HG02642 (cell line): ENCODE measurements at regions not wholly inside any gene's neighbourhood (a gene's known extent, or its start where the extent isn't known, plus 50 kb on each side); places are given as distances from the start of the nearest gene placed in this dataset.
"Not testable (repeated sequence)": the region's sequence is repeated elsewhere in the genome, so short reads cannot be mapped to it uniquely, and the experiment has no call there.

Experiments used
- ATAC-seq: cut with Tn5 transposase; IDR thresholded peaks from one replicate; pipeline ENCODE4 v1.9.1; 2021; ENCODE audit warnings: mild to moderate bottlenecking; ENCODE audit not compliant: unreplicated experiment, poor library complexity

DNA sequence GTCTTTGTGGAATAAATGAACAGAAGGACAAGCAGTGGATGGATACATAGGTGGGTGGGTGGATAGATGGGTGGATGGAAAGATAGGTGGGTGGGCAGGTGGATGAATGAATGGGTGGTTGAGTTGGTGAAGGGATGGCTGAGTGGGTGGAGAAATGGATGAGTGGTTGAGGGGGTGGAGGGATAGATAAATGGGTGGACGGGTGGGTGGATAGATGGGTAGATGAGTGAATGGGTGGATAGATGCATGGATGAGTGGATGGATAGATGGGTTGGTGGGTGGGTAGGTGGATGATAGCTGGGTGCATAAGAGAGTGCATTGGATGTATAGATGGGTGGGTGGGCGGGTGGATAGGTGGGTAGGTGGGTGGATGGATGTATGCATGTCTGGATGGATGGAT lies 63.5 kb downstream of the UNC93B1 start:
- ATAC-seq: not testable (repeated sequence)

DNA sequence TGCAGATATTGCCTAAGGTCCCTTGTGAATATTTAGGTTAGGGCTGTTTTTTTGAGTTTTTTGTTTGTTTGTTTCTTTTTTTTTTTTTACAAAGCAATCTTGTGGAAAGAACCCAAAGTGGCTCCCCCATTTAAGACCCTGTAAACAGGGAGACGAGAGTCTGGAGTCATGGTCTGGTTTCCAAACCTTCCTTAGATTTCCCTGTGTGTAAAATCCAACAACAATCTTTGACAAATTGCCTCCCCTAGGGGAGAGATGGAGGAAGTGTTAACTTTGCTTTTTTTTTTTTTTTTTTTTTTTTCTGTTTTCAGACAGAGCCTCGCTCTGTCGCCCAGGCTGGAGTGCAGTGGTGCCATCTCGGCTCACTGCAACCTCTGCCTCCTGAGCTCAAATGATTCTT lies 64.9 kb downstream of the UNC93B1 start:
- ATAC-seq: not testable (repeated sequence)

DNA sequence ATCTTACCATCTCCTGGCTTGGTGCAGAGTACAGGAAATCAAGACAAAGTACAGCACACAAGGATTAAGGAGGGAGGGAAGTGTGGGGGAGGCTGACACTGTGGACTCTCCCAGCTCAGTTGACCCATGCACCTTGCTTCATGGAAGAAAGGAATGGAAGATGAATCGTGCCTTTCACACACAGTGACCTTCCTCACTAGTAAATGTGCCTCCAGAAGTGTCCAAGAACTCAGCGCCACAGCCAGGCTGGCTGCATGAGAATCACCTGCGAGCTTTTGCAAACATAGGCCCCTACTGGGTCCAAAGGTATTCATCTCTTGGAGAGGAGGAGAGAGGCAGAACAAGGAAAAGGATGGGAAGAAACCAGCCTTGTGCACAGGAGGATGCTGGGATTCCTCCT lies 65.5 kb downstream of the UNC93B1 start:
- not testable (repeated sequence) for ATAC-seq

GRCh38 chr11:67923565-67923964 lies 80.3 kb downstream of the UNC93B1 start:
- not testable (repeated sequence) for ATAC-seq

DNA sequence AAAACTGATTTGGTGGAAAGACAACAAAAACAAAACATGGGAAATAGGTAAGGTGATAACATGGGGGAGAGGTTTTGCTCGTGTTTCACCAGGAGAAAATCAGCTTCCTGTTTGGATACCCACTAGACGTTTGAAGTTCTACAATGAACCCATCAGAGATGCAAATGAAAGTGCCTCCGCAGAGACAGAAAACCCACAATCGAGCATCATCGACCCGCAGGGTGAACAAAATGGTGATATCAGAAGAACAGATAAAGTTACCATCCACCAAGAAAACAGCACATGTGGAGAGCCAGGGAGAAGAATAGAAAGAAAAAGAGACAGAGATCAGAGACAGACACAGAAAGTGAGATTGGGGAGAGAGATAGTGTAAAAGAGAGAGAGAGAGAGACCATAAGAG lies 83.4 kb downstream of the UNC93B1 start:
- ATAC-seq: not testable (repeated sequence)

GRCh38 chr11:67912184-67912583 lies 91.7 kb downstream of the UNC93B1 start:
- not testable (repeated sequence) for ATAC-seq

DNA sequence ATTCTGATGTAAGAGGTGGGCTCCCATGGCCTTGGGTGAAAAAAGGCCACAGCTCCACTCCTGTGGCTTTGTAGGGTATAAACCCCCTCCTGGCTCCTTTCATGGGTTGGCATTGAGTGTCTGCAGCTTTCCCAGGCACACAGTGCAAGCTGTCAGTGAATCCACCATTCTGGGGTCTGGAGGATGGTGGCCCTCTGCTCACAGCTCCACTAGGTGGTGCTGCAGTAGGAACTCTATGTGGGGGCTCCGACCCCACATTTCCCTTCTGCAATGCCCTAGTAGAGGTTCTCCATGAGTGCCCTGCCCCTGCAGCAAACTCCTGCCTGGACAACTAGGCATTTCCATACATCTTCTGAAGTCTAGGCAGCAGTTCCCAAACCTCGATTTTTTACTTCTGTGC lies 92.7 kb downstream of the UNC93B1 start:
- ATAC-seq: not testable (repeated sequence)

- ATAC-seq: not testable (repeated sequence)
Measured at GRCh38 chr11:67910803-67911202, 93.1 kb downstream of the UNC93B1 start.

GRCh38 chr11:67906969-67907368 lies 96.9 kb downstream of the UNC93B1 start:
- not testable (repeated sequence) for ATAC-seq

- not testable (repeated sequence) for ATAC-seq
Measured at GRCh38 chr11:67899462-67899861, 104.4 kb downstream of the UNC93B1 start.

- ATAC-seq: not testable (repeated sequence)
Measured at GRCh38 chr11:67893487-67893886, 110.4 kb downstream of the UNC93B1 start.

DNA sequence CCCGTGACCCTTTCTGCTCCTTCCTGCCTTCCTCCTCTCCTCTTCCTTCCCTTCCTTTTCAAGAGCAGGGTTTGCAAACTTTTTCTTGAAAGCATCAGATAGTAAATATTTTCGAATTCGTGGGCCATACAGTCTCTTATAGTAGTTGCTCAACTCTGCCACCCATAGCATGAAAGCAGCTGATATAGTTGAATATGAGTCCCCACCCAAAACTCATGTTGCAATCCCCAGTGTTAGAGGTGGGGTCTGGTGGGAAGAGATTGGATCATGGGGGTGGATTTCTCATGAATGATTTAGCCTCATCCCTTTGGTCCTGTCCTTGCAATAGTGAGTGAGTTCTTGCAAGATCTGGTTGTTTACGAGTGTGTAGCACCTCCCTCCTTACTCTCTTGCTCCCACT lies 114.3 kb downstream of the UNC93B1 start:
- ATAC-seq: not testable (repeated sequence)

- ATAC-seq: not testable (repeated sequence)
Measured at GRCh38 chr11:67888056-67888455, 115.8 kb downstream of the UNC93B1 start.

DNA sequence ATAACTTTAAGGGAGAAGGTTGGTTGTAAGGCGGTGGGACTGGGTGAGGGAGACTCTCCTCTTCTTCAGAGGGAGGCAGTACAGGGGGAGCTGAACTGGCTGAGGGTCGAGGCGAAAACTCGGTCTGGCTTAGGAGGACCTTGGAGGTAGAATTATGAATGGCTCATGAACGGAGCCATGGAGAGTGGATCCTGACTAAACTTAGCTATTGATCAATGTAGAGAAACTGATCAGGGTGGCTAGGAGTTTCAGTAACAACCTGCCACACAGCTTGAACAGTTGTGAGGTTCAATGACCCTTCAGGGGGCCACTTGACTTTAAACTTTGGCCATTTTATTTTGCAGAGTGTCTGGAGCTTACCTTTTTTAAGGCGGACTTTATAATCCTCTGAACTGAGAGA lies 117.2 kb downstream of the UNC93B1 start:
- not testable (repeated sequence) for ATAC-seq

DNA sequence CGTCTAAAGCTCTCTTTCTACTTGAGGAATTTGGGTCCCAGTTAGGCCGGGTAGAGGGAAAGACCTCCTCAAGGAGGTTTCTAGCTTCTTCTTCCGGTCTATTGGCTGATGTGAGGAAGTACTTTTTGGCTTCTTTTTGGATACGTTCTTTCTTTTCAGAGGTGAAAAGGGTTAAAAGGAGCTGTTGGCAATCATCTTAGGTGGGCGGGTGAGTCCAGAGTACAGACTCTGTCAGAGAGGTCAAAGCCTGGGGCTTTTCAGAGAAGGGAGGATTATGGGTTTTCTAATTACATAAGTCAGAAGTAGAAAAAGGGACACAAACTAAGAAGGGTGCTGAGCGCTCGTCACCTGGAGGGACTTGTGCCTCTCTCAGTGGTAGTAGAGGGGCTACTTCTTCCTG lies 117.7 kb downstream of the UNC93B1 start:
- not testable (repeated sequence) for ATAC-seq

DNA sequence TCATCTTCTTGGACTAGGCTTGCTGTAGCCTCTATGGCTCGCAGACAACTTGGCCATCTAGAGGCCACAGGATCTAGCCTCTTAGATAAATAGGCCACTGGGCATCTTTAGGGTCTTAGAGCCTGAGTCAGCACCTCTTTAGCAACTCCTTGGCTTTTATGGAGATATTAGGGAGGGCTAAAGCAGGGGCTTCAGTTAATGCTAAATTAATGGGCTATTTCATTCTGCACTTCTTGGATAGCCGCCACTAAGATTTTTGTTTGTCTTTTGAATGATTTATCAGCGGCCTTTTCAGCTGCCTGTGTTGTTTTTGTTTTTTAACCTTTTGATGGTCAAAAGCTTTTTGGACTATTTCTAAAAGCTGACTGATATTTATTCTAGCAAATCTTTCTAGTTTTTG lies 118.3 kb downstream of the UNC93B1 start:
- not testable (repeated sequence) for ATAC-seq

- not testable (repeated sequence) for ATAC-seq
Measured at GRCh38 chr11:67884761-67885558, 118.9 kb downstream of the UNC93B1 start.

GRCh38 chr11:67884073-67884757 lies 119.7 kb downstream of the UNC93B1 start:
- ATAC-seq: not testable (repeated sequence)

GRCh38 chr11:67882304-67882703 lies 121.6 kb downstream of the UNC93B1 start:
- ATAC-seq: not testable (repeated sequence)

- not testable (repeated sequence) for ATAC-seq
Measured at GRCh38 chr11:67881836-67882235, 122.1 kb downstream of the UNC93B1 start.

DNA sequence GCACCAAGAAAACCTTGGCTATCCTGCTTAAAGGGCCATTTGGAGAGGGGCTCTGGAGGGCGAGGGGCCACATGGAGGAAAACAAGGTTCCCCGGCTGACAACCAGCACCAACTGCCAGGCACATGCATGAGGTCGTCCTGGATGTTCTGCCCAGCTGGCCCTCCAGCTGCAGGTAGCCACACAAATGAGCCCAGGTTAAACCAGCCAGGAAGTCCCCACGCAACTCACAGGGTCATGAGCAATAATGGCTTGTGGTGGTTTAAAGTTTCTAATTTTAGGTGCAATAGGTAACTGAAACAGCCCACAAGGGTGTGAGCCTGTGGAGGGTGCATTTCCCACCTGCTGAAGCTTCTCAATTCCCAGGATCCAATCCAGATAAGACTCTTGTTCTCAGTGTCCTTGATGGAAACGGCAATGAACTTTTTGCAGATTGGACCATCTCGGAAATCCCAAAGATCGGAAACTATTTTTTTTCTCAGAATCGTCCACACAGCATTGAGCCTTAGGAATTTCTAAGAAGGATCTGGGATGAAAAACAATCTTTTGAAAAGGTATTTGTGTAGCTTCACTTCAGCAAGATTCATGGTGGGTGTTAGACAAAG lies 123.2 kb downstream of the UNC93B1 start:
- ATAC-seq: not testable (repeated sequence)
